AG10803 (cell line): ENCODE measurements at regions not wholly inside any gene's neighbourhood (a gene's known extent, or its start where the extent isn't known, plus 50 kb on each side); places are given as distances from the start of the nearest gene placed in this dataset.

Experiments used
- DNase-seq: peaks from one replicate; pipeline ENCODE4 v3.0.0; 2010; ENCODE audit warnings: low read depth
- H3K4me3 ChIP-seq: 2 replicates; pipeline ENCODE4 v1.5.1; 2011; ENCODE audit warnings: mild to moderate bottlenecking, low read length, control low read depth
- CTCF ChIP-seq: conservative IDR thresholded peaks from 2 replicates; pipeline ENCODE4 v1.5.1; 2011; ENCODE audit warnings: mild to moderate bottlenecking, low read length, control low read depth, inconsistent platforms

DNA sequence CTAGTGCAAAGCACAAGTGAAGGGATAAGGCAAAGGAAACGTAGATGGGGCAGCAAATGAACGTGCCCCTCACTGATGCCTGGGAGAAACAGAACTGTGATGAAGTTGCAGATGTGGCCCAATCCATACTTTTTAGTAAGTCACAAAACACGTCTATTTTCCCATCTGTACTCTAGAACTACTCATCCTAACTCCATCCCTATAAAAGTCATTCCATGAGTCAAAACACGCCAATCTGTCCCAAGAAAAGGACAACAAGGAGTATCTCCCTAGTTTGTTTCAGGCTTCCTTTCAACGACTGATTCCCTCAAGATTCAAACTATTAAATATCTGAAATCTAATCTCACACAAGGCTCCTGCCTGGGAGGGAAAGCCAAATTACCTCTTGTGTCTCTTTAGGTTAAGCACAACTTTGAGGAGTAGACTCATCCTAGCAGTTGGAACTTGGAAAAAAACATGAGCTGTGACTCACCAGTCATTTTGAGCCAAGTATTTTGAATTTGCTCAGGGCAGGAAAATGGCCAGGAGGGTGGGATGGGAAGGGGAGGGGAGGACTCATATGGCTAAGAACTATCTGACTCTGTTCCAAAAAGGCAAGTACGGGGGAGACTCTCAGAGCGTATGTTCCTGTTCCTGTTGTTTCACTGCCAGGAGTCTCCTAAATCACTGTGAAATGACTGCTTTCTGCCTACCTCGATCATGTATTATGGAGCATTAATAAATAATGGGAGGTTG lies 214.5 kb upstream of the CAMK1G start:
- TF ChIP-seq CTCF, result no peak
- no peak overlapping the region for H3K4me3 ChIP-seq
- peak; percentile 86 for DNase-seq

DNA sequence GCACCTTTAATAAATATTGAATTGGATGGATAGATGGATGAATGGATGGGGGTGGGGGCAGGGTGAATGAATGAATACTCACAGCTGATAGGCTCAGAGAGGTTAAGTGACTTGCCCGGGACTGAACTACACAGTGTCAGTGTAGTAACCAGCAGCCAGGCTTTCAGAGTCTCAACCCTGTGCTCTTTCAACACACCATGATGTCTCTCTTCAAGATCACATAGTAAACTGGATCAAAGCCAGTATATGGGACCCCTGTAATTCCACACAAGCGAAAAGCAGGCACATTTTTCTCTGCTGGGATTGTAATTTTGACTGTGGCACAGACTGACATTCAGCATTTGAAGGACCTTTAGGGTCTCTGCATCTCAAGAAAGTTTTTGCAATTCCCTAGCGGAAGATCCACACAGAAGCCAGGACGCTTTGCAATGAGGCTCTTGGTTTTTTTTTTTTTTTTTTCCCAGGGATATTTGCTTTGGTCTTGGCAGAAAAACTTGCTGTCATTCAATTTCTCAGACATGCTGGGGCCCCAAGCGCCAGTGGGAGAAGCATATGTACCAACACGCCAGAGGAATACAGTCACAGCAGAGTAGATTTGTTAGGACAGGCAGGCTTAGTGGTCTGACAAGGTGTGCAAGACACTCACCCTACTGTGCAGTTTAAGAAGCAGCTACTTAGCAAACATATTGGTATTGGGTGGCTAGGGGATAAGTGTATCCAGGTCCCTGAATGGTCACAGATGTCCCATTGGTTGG lies 213.1 kb upstream of the CAMK1G start:
- no peak for DNase-seq
- no peak for TF ChIP-seq CTCF
- no peak overlapping the region for H3K4me3 ChIP-seq

DNA sequence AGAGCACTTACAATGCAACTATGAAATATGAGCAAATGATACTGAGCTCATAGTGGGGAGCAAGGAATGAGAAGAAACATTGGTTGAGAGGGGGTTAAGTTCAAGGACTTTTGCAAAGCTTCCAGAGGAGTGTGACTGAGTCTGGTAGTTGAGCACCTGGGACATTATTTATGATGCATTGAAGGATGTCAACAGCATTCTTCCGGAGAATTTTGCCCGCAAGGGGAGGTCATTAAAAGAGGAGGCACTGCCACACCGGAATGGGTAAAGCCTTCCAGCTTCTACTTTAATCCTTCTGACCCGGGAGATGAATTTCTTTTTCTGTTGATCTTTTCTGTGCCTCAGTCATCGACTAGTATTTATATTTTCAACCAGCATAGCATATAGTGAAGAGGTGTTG lies 208.4 kb upstream of the CAMK1G start:
- TF ChIP-seq CTCF, result no peak
- DNase-seq, result no peak

GRCh38 chr1:209375671-209376365 lies 207.7 kb upstream of the CAMK1G start:
- 0 out of 2 replicates have a peak, but pooled peaks have one; percentile 6 for TF ChIP-seq CTCF
- peak; percentile 69 for DNase-seq
- H3K4me3 ChIP-seq, result no peak overlapping the region

More for the DNA sequence above, 208.4 kb upstream of the CAMK1G start:
- H3K4me3 ChIP-seq, result no peak overlapping the region

- no peak for DNase-seq
- TF ChIP-seq CTCF, result no peak
- no peak overlapping the region for H3K4me3 ChIP-seq
Measured at GRCh38 chr1:209376774-209377173, 206.7 kb upstream of the CAMK1G start.

GRCh38 chr1:209377995-209378394 lies 205.5 kb upstream of the CAMK1G start:
- TF ChIP-seq CTCF, result no peak
- no peak overlapping the region for H3K4me3 ChIP-seq
- no peak for DNase-seq

DNA sequence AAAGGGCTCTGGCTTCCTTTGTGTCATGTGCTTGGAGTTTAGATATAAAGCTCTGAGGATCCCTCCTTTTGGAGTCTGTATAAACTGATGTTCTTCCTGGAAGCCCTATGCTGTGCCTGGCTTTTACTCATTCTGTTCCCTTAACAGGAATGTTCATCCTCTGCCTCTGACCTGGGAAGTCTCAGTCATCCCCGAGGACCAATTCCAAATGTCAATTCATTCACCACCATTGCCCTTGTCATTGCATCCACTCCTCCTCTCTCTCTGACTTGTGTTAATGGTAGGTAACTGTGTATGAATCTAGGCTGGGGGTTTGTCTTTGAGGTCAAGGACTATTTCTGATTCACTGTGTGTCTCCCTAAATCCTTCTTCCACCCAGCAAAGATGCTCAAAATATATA lies 204.2 kb upstream of the CAMK1G start:
- H3K4me3 ChIP-seq, result no peak overlapping the region
- TF ChIP-seq CTCF, result no peak
- no peak for DNase-seq
